Liver (tissue), 8 donors: ENCODE measurements at regions not wholly inside any gene's neighbourhood (a gene's known extent, or its start where the extent isn't known, plus 50 kb on each side); places are given as distances from the start of the nearest gene placed in this dataset.

Source experiments
- DNase-seq: peaks from one replicate; pipeline ENCODE4 v3.0.0-alpha.2; 2017; ENCODE audit warnings: low spot score
- H3K27ac ChIP-seq, 2 donors: one replicate each; pipeline ENCODE4 v1.7.0; 2013; ENCODE audit warnings: inconsistent platforms in 2 of 2, low read length in 2 of 2, control low read depth in 1 of 2, low read depth in 1 of 2, mild to moderate bottlenecking in 1 of 2
- H3K27me3 ChIP-seq, 4 donors: one replicate each; pipeline versions ENCODE4 v1.6.1 to v1.7.0; 2013; ENCODE audit warnings: low read length in 3 of 4, inconsistent platforms in 1 of 4, mild to moderate bottlenecking in 1 of 4, moderate library complexity in 1 of 4; ENCODE audit not compliant: control insufficient read depth in 4 of 4, insufficient read depth in 4 of 4
- H3K36me3 ChIP-seq, 4 donors: one replicate each; pipeline versions ENCODE4 v1.6.1 to v1.7.0; 2013; ENCODE audit warnings: low read length in 3 of 4, mild to moderate bottlenecking in 3 of 4, low read depth in 1 of 4, moderate library complexity in 1 of 4; ENCODE audit not compliant: control insufficient read depth in 4 of 4, insufficient read depth in 3 of 4
- H3K4me1 ChIP-seq, 4 donors: one replicate each; pipeline versions ENCODE4 v1.6.1 to v1.7.0; 2013; ENCODE audit warnings: low read length in 3 of 4, mild to moderate bottlenecking in 3 of 4, moderate library complexity in 1 of 4; ENCODE audit not compliant: control insufficient read depth in 4 of 4, insufficient read depth in 4 of 4
- H3K4me3 ChIP-seq, 3 donors: one replicate each; pipeline versions ENCODE4 v1.6.1 to v1.7.0; 2013; ENCODE audit warnings: low read length in 3 of 3, control low read depth in 1 of 3, low read depth in 1 of 3, mild to moderate bottlenecking in 1 of 3
- H3K9ac ChIP-seq, 2 donors: one replicate each; pipeline ENCODE4 v1.7.0; 2013; ENCODE audit warnings: low read length in 2 of 2, mild to moderate bottlenecking in 2 of 2, moderate library complexity in 2 of 2, control low read depth in 1 of 2, low read depth in 1 of 2
- H3K9me3 ChIP-seq, 4 donors: one replicate each; pipeline versions ENCODE4 v1.6.1 to v1.7.0; 2013; ENCODE audit warnings: low read length in 3 of 4; ENCODE audit not compliant: control insufficient read depth in 4 of 4
- EGR1 ChIP-seq, 2 donors: IDR thresholded peaks; 2 replicates each; pipeline ENCODE4 v1.6.1; 2016 to 2018; ENCODE audit warnings: antibody characterized with exemption in 2 of 2, low read depth in 2 of 2
- FOXA1 ChIP-seq: IDR thresholded peaks from 2 replicates; pipeline ENCODE4 v1.6.1; 2016; ENCODE audit warnings: antibody characterized with exemption
- FOXA2 ChIP-seq: IDR thresholded peaks from 2 replicates; pipeline ENCODE4 v1.6.1; 2016; ENCODE audit warnings: antibody characterized with exemption
- GABPA ChIP-seq, 2 donors: IDR thresholded peaks in 1 of 2; conservative IDR thresholded peaks in 1 of 2; 2 replicates each; pipeline ENCODE4 v1.6.1; 2016; ENCODE audit warnings: antibody characterized with exemption in 2 of 2, mild to moderate bottlenecking in 1 of 2, moderate library complexity in 1 of 2
- HNF4A ChIP-seq, 2 donors: conservative IDR thresholded peaks; 2 replicates each; pipeline ENCODE4 v1.6.1; 2016; ENCODE audit warnings: antibody characterized with exemption in 2 of 2, mild to moderate bottlenecking in 2 of 2
- HNF4G ChIP-seq: IDR thresholded peaks from 2 replicates; pipeline ENCODE4 v1.6.1; 2016; ENCODE audit warnings: antibody characterized with exemption
- JUND ChIP-seq, 2 donors: IDR thresholded peaks; 2 replicates each; pipeline ENCODE4 v1.6.1; 2016; ENCODE audit warnings: antibody characterized with exemption in 2 of 2
- NR2F2 ChIP-seq: IDR thresholded peaks from 2 replicates; pipeline ENCODE4 v1.6.1; 2016; ENCODE audit warnings: antibody characterized with exemption
- RAD21 ChIP-seq, 2 donors: IDR thresholded peaks; 2 replicates each; pipeline ENCODE4 v1.6.1; 2016; ENCODE audit warnings: antibody characterized with exemption in 2 of 2, mild to moderate bottlenecking in 2 of 2
- RXRA ChIP-seq, 2 donors: IDR thresholded peaks; 2 replicates each; pipeline ENCODE4 v1.6.1; 2017 to 2018; ENCODE audit warnings: antibody characterized with exemption in 2 of 2, mild to moderate bottlenecking in 1 of 2
- SP1 ChIP-seq: IDR thresholded peaks from 2 replicates; pipeline ENCODE4 v1.6.1; 2018; ENCODE audit warnings: antibody characterized with exemption, mild to moderate bottlenecking
- TAF1 ChIP-seq: conservative IDR thresholded peaks from 2 replicates; pipeline ENCODE4 v1.6.1; 2016; ENCODE audit warnings: antibody characterized with exemption, mild to moderate bottlenecking
- YY1 ChIP-seq: IDR thresholded peaks from 2 replicates; pipeline ENCODE4 v1.6.1; 2016; ENCODE audit warnings: antibody characterized with exemption, mild to moderate bottlenecking
- WGBS: extraction: QIAGEN DNeasy Blood & Tissue Kit; methylation state at CpG from one replicate; pipeline ENCODE4 v1.1.7; 2013; 5-methylcytosine and 5-hydroxymethylcytosine counted together
- TF ChIP-seq, protein P1 (sequence below): IDR thresholded peaks from 2 replicates; pipeline ENCODE4 v1.6.1; 2016; ENCODE audit warnings: antibody characterized with exemption
- TF ChIP-seq, protein P2 (sequence below): IDR thresholded peaks from 2 replicates; pipeline ENCODE4 v1.6.1; 2016; ENCODE audit warnings: antibody characterized with exemption
- TF ChIP-seq, protein P3 (sequence below): IDR thresholded peaks from 2 replicates; pipeline ENCODE4 v1.6.1; 2016; ENCODE audit warnings: antibody characterized with exemption
- TF ChIP-seq, protein P4 (sequence below): fragments of 150-350 bp; IDR thresholded peaks from 2 replicates; pipeline ENCODE4 v1.5.1; 2017; ENCODE audit warnings: improper control_type of control experiment, low read depth, low read length; ENCODE audit not compliant: missing input control
- TF ChIP-seq, protein P5 (sequence below): IDR thresholded peaks from 2 replicates; pipeline ENCODE4 v1.6.1; 2016; ENCODE audit warnings: antibody characterized with exemption, mild to moderate bottlenecking
- donor health status: healthy.
- donor health status: healthy.
- donor health status: healthy.
- donor health status: healthy.
- donor health status: healthy.

DNA sequence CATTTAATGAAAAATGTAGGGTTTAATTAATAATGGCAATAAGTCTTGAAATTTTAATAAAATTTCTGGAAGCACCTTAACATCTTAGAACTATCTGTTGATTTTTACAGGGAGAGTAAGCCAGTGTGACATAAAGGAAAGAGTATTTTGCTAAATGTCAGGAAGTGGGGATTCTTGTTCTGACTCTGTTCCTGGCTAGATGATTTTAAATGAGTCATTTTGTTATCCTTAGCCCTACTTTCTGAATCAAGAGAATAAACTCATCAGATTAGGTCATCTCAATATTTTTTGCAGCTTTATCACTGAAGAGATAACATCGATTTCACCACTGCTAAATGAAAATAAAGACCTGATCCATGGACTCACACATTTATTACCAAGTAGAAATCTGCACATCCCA lies 377.5 kb upstream of the CYRIA start:
- Histone ChIP-seq H3K4me3 (no peak overlapping the region), H3K27me3 (no peaks in the 10 kb centered on the region), H3K9ac (no peak overlapping the region), H3K36me3 (no peaks in the 10 kb centered on the region), H3K4me1 (no peaks in the 10 kb centered on the region), H3K27ac (no peak overlapping the region), H3K9me3 (no peaks in the 10 kb centered on the region)
- TF ChIP-seq, protein P1, sequence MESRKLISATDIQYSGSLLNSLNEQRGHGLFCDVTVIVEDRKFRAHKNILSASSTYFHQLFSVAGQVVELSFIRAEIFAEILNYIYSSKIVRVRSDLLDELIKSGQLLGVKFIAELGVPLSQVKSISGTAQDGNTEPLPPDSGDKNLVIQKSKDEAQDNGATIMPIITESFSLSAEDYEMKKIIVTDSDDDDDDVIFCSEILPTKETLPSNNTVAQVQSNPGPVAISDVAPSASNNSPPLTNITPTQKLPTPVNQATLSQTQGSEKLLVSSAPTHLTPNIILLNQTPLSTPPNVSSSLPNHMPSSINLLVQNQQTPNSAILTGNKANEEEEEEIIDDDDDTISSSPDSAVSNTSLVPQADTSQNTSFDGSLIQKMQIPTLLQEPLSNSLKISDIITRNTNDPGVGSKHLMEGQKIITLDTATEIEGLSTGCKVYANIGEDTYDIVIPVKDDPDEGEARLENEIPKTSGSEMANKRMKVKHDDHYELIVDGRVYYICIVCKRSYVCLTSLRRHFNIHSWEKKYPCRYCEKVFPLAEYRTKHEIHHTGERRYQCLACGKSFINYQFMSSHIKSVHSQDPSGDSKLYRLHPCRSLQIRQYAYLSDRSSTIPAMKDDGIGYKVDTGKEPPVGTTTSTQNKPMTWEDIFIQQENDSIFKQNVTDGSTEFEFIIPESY = no peak
- TF ChIP-seq SP1 (no peak), YY1 (no peak), FOXA1 (no peak), FOXA2 (no peak), HNF4A (conservative IDR thresholded peaks at IDR 0.05) (no peak), JUND (IDR thresholded peaks at IDR 0.05) (no peak), TAF1 (no peak), EGR1 (IDR thresholded peaks at IDR 0.05; ENCODE audit: low read depth in 2 of 2) (no peak), RXRA (IDR thresholded peaks at IDR 0.05) (no peak), HNF4G (no peak), RAD21 (IDR thresholded peaks at IDR 0.05) (no peak), GABPA (IDR thresholded peaks at IDR 0.05 in 1 of 2, conservative IDR thresholded peaks at IDR 0.05 in 1 of 2) (no peak), NR2F2 (no peak)
- TF ChIP-seq, protein P2, sequence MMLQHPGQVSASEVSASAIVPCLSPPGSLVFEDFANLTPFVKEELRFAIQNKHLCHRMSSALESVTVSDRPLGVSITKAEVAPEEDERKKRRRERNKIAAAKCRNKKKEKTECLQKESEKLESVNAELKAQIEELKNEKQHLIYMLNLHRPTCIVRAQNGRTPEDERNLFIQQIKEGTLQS = no peak
- TF ChIP-seq, protein P3, sequence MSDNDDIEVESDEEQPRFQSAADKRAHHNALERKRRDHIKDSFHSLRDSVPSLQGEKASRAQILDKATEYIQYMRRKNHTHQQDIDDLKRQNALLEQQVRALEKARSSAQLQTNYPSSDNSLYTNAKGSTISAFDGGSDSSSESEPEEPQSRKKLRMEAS = no peak
- TF ChIP-seq, protein P4, sequence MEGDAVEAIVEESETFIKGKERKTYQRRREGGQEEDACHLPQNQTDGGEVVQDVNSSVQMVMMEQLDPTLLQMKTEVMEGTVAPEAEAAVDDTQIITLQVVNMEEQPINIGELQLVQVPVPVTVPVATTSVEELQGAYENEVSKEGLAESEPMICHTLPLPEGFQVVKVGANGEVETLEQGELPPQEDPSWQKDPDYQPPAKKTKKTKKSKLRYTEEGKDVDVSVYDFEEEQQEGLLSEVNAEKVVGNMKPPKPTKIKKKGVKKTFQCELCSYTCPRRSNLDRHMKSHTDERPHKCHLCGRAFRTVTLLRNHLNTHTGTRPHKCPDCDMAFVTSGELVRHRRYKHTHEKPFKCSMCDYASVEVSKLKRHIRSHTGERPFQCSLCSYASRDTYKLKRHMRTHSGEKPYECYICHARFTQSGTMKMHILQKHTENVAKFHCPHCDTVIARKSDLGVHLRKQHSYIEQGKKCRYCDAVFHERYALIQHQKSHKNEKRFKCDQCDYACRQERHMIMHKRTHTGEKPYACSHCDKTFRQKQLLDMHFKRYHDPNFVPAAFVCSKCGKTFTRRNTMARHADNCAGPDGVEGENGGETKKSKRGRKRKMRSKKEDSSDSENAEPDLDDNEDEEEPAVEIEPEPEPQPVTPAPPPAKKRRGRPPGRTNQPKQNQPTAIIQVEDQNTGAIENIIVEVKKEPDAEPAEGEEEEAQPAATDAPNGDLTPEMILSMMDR = no peak
- TF ChIP-seq, protein P5, sequence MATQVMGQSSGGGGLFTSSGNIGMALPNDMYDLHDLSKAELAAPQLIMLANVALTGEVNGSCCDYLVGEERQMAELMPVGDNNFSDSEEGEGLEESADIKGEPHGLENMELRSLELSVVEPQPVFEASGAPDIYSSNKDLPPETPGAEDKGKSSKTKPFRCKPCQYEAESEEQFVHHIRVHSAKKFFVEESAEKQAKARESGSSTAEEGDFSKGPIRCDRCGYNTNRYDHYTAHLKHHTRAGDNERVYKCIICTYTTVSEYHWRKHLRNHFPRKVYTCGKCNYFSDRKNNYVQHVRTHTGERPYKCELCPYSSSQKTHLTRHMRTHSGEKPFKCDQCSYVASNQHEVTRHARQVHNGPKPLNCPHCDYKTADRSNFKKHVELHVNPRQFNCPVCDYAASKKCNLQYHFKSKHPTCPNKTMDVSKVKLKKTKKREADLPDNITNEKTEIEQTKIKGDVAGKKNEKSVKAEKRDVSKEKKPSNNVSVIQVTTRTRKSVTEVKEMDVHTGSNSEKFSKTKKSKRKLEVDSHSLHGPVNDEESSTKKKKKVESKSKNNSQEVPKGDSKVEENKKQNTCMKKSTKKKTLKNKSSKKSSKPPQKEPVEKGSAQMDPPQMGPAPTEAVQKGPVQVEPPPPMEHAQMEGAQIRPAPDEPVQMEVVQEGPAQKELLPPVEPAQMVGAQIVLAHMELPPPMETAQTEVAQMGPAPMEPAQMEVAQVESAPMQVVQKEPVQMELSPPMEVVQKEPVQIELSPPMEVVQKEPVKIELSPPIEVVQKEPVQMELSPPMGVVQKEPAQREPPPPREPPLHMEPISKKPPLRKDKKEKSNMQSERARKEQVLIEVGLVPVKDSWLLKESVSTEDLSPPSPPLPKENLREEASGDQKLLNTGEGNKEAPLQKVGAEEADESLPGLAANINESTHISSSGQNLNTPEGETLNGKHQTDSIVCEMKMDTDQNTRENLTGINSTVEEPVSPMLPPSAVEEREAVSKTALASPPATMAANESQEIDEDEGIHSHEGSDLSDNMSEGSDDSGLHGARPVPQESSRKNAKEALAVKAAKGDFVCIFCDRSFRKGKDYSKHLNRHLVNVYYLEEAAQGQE = no peak
- no peak for DNase-seq
- WGBS = 78% methylated on average over 1 of the region's 1 CpG

DNA sequence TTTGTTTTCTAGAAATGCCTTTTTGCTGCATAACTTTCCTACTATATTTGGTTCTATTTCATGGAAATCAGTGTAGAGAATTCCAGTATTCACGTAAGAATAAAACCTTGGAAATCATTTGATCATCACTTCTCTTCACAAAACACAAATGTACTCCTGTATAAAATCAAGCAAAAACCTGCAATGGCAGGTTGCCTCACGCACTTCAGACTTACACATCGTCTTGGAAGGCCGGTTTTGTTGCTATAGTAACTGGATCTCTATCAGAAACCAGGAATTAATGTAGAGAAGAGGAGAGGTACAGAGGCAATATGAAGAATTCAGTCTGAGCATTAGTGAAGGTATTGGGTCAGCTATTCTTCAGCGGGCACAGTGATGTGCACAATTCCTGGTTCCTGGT lies 370.7 kb upstream of the CYRIA start:
- H3K9ac ChIP-seq = no peak overlapping the region
- no peaks in the 10 kb centered on the region for H3K27me3 ChIP-seq
- no peak overlapping the region for H3K4me3 ChIP-seq
- H3K9me3 ChIP-seq = no peaks in the 10 kb centered on the region
- 93% methylated on average over 5 of the region's 5 CpGs for WGBS
- TF ChIP-seq HNF4A (conservative IDR thresholded peaks at IDR 0.05) (no peak), HNF4G (no peak), EGR1 (IDR thresholded peaks at IDR 0.05; ENCODE audit: low read depth in 2 of 2) (no peak), SP1 (no peak), FOXA1 (no peak)
- TF ChIP-seq, protein P1 = no peak
- TF ChIP-seq, protein P2 = no peak
- no peaks in the 10 kb centered on the region for H3K36me3 ChIP-seq
- H3K27ac ChIP-seq = no peak overlapping the region
- no peaks in the 10 kb centered on the region for H3K4me1 ChIP-seq
- no peak for DNase-seq
